ENCODE measurements at regions not wholly inside any gene's neighbourhood (a gene's known extent, or its start where the extent isn't known, plus 50 kb on each side); places are given as distances from the start of the nearest gene placed in this dataset.

DNA sequence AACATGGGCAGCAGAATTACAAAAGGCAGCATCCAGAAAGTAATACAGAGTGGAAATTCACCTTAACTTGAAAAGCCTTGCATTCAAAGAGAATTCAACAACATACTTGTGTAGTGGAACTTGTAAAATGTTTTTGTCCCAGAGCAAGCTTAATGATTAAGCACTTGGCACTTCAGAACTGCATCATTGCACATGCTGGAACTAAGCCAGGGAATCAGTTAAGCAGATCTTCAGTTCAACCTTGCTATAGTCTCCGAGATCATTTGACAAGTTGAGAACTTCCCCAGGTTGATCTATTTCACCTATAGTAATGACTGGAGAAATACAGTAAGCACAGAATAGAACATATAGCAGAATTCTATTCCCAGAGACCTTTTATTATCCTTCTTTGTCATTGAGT is 1337.2 kb upstream of the NXPH2 start:
- H3K4me3 ChIP-seq (ENCODE audit: control insufficient read depth, low read depth, low read length), result no peak overlapping the region
- no peak for DNase-seq (ENCODE audit: low read depth)
- TF ChIP-seq, protein P1, sequence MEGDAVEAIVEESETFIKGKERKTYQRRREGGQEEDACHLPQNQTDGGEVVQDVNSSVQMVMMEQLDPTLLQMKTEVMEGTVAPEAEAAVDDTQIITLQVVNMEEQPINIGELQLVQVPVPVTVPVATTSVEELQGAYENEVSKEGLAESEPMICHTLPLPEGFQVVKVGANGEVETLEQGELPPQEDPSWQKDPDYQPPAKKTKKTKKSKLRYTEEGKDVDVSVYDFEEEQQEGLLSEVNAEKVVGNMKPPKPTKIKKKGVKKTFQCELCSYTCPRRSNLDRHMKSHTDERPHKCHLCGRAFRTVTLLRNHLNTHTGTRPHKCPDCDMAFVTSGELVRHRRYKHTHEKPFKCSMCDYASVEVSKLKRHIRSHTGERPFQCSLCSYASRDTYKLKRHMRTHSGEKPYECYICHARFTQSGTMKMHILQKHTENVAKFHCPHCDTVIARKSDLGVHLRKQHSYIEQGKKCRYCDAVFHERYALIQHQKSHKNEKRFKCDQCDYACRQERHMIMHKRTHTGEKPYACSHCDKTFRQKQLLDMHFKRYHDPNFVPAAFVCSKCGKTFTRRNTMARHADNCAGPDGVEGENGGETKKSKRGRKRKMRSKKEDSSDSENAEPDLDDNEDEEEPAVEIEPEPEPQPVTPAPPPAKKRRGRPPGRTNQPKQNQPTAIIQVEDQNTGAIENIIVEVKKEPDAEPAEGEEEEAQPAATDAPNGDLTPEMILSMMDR (conservative IDR thresholded peaks at IDR 0.05; ENCODE audit: control insufficient read depth, insufficient read depth, low read depth, low read length), result no peak

DNA sequence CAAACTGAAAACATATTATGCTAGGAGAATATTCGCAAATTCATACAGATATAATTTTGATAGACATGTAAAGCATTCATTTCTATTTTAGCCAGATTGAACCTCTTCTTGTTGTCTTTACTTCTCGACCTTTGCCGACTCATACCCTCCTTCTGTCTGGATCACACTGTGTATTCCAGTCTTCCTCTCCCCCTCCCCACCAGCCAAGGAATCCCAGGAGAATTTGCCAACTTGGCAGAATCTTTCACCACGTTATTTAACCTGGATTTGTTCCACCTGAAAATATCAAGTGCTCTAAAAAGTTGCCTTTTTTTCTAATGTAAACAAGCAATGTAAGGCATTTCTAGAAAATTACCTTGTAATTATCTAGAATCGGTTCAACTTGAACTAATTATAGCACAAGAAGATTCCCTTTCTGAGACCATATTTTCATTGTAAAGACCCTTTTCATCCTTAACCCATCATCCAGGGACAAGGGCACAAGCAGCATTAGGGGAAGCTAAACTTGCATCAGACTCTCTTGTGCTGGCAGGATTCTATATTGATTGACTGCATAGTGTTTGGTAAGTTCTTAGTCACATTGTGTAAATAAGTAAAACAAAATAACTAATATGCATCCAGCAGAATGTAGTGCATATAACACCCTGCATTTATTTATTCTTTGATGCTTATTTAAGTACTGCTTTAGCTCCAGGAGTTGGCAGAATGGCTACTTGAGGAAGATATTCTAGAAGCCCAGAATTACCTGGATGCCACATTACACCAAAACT is 1328.7 kb upstream of the NXPH2 start:
- no peak overlapping the region for H3K4me3 ChIP-seq (ENCODE audit: control insufficient read depth, low read depth, low read length)
- TF ChIP-seq, protein P1 (conservative IDR thresholded peaks at IDR 0.05; ENCODE audit: control insufficient read depth, insufficient read depth, low read depth, low read length), result no peak
- no peak for DNase-seq (ENCODE audit: low read depth)

DNA sequence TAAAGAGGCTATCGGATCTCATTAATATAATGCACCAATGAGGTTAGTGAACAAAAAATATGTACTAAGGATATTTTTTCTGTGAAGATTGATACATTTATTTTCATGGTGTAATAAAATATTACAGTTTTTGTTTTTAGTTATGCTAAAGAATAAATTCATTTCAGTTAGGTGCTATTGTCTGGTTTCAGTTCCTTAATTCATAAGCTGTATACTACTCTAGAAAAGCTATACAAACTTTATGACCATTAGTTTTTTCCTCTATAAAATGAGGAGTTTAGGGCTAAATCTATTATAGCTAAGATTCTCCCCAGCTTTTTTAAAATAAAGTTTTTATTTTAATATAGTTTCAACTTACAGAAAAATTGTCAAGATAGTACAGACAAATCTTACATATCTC is 1311.7 kb upstream of the NXPH2 start:
- TF ChIP-seq, protein P1 (conservative IDR thresholded peaks at IDR 0.05; ENCODE audit: control insufficient read depth, insufficient read depth, low read depth, low read length), result no peak
- H3K4me3 ChIP-seq (ENCODE audit: control insufficient read depth, low read depth, low read length), result no peak overlapping the region

DNA sequence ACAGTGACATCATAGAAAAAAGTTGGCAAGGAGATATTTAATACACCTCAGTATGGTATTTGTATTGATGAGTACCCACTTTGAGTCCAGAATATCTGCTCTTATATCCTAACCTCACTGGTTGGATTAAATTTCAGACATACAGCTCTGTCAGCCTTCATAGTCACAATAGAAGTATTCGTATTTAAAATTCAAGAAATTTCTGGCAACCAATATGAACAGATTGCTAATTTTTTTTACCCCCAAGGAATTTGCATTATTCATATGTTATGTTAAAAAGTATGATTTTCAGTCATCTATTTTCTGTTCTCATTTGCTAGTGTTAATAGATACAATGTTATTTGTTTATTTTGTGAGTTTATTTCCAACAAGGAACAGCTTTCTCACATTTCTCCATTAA is 1306.8 kb upstream of the NXPH2 start:
- TF ChIP-seq, protein P1 (conservative IDR thresholded peaks at IDR 0.05; ENCODE audit: control insufficient read depth, insufficient read depth, low read depth, low read length), result no peak
- H3K4me3 ChIP-seq (ENCODE audit: control insufficient read depth, low read depth, low read length), result no peak overlapping the region

More for the DNA sequence above, 1311.7 kb upstream of the NXPH2 start:
- no peak for DNase-seq (ENCODE audit: low read depth)

DNA sequence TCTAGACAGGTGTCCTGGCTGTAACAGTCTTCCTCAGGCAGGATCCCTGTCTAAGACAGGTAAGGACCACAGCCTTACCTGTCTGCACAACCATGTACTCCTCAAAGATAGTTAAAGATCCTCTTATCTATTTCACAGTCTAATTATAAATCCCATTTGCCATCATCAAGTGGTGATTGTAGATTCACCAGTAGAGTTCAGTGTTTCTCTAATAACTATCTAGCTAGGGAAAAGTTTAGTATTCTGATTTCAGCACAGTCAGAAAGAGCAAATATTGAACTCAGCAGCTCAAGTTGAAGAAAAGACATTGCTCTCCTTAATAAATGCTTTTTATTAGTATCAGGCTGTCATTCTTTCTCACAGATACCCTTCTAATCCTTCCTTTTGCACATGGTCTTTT is 1305.5 kb upstream of the NXPH2 start:
- H3K4me3 ChIP-seq (ENCODE audit: control insufficient read depth, low read depth, low read length), result no peak overlapping the region
- DNase-seq (ENCODE audit: low read depth), result peak; percentile 7
- TF ChIP-seq, protein P1 (conservative IDR thresholded peaks at IDR 0.05; ENCODE audit: control insufficient read depth, insufficient read depth, low read depth, low read length), result peak; percentile 11

More for the DNA sequence above, 1306.8 kb upstream of the NXPH2 start:
- DNase-seq (ENCODE audit: low read depth), result no peak

DNA sequence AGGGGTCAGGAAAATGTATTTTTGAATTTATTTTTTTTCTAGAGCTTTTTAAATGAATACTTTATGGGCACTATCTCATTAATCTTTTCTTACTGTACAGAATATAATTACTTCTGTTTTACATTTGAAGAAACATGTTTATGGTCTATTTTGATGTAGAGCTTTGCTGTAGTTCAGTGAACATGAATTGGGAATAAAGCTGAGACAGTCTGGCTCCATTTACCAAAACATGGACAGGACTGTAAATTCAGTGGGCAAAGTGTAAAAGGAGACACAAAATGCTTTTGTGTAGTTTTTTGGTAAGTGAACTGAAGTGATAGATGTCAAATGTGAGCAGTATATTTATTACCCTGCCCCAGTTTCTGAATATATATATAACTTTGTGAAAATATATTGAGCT is 1298.8 kb upstream of the NXPH2 start:
- no peak overlapping the region for H3K4me3 ChIP-seq (ENCODE audit: control insufficient read depth, low read depth, low read length)
- TF ChIP-seq, protein P1 (conservative IDR thresholded peaks at IDR 0.05; ENCODE audit: control insufficient read depth, insufficient read depth, low read depth, low read length), result no peak
- DNase-seq (ENCODE audit: low read depth), result no peak
